GM19328 (cell line): ENCODE measurements at regions not wholly inside any gene's neighbourhood (a gene's known extent, or its start where the extent isn't known, plus 50 kb on each side); places are given as distances from the start of the nearest gene placed in this dataset.
"Not testable (repeated sequence)": the region's sequence is repeated elsewhere in the genome, so short reads cannot be mapped to it uniquely, and the experiment has no call there.

ENCODE experiments used
- ATAC-seq: cut with Tn5 transposase; IDR thresholded peaks from one replicate; pipeline ENCODE4 v1.9.1; 2021; ENCODE audit warnings: mild to moderate bottlenecking, moderate library complexity; ENCODE audit not compliant: unreplicated experiment

- ATAC-seq, result no peak
Observed at GRCh38 chr14:56996721-56997399, 186.6 kb upstream of the OTX2 start.

DNA sequence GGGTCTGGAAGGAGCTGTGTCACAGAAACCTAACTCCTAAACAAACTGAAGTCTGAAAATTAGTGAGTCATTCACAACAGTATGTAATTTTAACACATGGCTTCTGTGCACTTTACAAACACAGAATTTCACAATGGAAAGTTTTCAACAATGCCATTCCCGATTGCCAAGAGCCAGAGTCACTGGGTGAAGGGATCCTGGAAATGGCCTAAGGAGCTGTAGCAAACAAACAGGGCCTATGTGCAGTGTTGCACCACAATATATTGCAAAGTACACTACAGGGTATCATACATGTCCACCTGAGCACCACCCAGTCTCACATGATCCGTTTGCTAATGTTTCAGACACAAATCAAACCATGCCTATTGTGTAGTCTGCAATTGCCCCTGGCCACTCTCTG is 184.7 kb upstream of the OTX2 start:
- ATAC-seq, result no peak

- no peak for ATAC-seq
Observed at GRCh38 chr14:56992332-56992820, 182.1 kb upstream of the OTX2 start.

GRCh38 chr14:56990991-56991627 is 180.8 kb upstream of the OTX2 start:
- ATAC-seq, result not testable (repeated sequence)

DNA sequence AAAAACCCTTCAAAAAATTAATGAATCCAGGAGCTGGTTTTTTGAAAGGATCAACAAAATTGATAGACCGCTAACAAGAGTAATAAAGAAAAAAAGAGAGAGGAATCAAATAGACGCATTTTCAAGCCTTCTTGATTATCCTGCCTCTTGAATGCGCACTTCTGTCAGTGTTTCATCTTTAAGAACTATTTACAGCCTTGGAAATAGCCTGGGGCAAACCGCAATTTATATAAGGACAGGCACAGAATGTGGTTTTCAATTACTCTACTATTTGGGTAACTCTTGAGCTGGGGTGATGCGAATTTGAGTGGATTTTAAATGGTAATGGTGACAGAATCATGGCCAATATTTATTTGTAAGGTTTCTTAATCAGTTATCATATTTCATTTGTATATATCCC is 179.1 kb upstream of the OTX2 start:
- no peak for ATAC-seq

GRCh38 chr14:56979936-56980335 is 169.7 kb upstream of the OTX2 start:
- no peak for ATAC-seq

- ATAC-seq, result no peak
Observed at GRCh38 chr14:56976211-56976610, 165.9 kb upstream of the OTX2 start.

DNA sequence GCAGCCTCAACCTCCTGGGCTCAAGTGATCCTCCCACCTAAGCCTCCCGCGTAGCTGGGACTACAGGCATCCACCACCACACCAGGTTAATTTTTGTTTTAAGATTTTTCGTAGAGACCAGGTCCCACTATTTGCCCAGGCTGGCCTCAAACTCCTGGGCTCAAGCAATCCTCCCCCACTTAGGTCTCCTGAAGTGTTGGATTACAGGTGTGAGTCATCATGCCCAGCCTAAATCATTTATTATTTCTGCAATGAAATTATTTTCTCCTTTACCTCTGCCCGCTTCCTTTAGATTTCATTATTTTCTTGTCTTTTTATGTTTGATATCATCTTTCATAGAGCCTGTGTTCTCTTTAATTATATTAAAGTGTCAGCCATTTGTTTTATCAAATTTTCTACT is 165.2 kb upstream of the OTX2 start:
- no peak for ATAC-seq

- no peak for ATAC-seq
Observed at GRCh38 chr14:56972948-56973347, 162.7 kb upstream of the OTX2 start.

DNA sequence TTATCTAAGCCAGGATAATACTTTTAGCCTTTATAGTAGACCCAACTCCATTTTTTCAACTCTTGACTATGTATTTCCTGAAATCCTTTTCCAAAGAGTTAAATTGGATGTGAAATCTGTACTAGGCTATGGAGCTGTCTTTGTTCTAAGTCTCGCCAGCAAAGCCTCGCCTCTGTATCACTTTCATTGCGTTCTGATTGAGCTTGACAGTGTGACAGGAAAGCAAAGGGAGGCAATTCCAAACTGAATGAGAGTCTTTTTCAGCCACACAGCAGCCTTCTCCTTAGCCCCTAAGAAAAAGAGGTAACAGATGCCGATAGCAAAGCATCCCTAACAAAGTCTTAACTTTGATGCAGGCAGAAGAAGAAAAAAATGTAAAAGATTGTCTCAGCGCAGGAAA is 154.6 kb upstream of the OTX2 start:
- ATAC-seq, result no peak

DNA sequence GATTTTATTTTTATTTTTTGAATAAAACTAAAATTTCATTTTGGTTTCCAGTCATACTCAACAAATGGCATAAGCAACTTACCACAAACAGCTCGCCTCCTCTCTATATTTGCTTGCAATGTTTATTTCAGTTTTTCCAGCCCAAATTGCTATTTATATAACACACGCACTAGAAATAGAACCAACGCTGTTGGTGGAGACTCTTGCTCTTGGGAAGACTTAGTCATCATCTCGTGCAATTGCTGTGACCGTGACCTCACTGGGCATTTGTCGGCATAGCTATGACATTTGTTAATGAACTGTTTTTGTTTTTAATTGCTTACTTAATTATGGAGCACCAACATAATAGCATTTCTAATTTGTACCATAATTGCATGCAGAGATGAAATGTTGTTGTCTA is 153.1 kb upstream of the OTX2 start:
- no peak for ATAC-seq

DNA sequence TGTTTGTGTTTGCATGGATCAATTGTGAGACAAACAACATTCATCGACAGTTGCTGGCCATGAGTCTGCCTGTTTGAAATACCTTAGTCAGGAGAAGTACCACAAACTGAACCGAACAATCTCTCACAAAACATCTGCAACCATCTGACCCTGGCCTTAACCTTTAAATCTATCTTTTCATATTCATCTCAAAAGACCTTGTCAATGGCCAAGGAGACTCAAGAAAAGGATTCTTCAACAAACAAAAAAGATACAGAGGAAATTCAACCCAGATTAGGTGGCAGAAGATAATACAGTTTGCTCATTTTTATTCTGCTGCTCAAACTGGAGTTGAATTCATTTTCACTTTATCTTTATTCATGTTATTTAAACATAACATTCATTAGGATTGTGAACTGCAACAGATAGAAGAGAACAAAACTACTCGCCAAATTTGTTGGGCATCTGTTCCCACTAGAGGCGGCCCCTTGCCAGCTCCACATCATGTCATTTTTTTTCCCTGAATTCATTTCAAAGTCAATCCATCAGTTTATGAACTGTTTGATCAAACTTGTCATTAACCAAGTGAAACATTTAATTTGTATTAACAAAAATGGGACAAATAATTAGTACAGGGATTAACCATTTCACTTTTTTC is 152.3 kb upstream of the OTX2 start:
- ATAC-seq, result no peak

GRCh38 chr14:56959869-56960268 is 149.6 kb upstream of the OTX2 start:
- no peak for ATAC-seq

GRCh38 chr14:56959121-56959520 is 148.8 kb upstream of the OTX2 start:
- ATAC-seq, result no peak

- no peak for ATAC-seq
Observed at GRCh38 chr14:56956182-56956581, 145.9 kb upstream of the OTX2 start.

GRCh38 chr14:56955745-56956144 is 145.5 kb upstream of the OTX2 start:
- no peak for ATAC-seq

DNA sequence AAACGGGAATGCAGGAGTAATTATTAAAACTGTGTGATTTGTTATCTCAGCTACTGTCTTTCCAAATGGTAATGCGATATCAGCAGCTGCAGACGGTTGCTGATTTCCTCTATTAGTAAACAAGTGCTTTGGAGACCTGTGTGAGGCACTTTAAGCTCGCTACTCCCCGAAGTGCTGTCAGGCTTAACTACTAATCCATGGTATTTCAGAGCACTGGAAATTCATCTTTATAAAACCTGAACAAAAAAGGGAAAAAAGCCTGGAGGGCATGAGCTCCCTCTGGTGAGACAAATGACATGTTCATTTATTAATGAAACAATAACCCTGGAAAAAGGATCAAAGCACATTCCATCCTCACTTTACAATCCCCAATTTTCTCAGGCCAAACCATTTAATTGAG is 143.6 kb upstream of the OTX2 start:
- ATAC-seq, result no peak

DNA sequence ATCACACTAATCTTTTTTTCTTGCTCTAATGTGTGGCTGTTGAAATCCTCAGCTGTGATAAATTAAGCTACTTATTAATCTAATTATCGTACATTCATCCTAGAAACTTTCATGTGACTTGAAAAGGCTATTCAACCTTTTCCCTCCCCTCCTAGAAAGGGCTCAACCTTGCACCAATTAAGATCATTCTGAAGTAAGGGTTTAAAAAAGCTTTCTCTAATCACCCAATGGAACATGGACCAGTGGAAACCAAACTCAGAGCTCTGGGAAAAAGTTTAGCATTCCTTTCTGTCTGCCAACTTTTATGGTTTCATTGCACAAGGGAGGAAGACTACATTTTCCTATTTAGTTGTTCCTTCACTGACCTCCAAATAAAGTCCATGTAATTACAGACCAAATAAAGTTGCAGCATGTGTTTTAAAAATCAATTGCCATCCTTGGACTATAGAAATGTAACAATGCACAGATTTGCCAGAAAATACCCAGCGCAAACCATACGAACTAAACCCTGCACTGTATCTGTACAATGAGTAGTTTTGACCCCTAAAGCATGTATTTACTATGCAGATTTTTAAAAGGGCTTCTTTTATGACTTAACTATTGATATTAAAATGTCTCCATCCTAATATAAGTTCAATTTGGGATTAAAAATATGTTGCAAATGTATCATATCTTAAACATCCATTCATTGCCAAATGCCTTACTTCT is 142.6 kb upstream of the OTX2 start:
- ATAC-seq, result no peak

- no peak for ATAC-seq
Observed at GRCh38 chr14:56949828-56950227, 139.5 kb upstream of the OTX2 start.

DNA sequence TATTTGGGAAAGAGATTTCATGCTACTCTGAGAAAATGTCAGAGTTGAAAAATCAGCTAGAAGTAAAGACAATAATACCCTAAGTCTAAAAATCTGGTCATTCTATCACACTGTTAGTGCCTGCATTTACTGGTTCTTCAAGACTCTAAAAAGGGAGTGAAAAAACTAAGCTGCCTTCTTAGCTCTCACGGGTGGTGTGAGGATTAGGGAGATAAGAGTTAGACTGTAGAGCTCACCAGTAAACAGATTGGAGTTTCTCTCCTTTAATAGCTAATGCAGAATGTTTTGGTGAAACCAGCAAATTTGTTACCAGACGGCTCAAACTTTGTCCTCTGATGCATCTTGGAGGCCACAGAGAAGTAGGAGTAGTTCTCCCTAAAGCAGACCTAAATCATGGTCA is 135.0 kb upstream of the OTX2 start:
- ATAC-seq, result no peak

GRCh38 chr14:56944397-56944796 is 134.1 kb upstream of the OTX2 start:
- no peak for ATAC-seq

DNA sequence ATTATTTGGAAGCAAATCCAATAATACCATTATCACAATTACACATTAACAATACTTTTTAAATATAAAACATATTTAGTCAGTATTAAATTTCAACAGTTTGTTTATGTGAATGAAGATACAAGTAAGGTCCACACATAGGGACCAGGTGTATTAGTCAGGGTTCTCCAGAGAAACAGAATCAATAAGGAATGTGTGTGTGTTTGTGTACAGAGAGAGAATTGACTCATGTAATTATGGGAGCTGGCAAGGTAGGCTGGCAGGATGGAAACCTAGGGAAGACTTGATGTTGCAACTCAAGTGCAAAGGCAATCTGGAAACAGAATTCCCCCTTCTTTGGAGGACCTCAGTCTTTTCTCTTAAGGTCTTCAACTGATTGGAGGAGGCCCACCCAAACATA is 123.2 kb upstream of the OTX2 start:
- no peak for ATAC-seq
